ENCODE measurements at regions not wholly inside any gene's neighbourhood (a gene's known extent, or its start where the extent isn't known, plus 50 kb on each side); places are given as distances from the start of the nearest gene placed in this dataset.

- Histone ChIP-seq H3K4me1 (ENCODE audit: control extremely low read depth in 1 of 4, control insufficient read depth in 4 of 4, insufficient read depth in 4 of 4, low read length in 3 of 4) (no peaks in the 10 kb centered on the region), H3K4me3 (ENCODE audit: control insufficient read depth in 1 of 7, extremely low read depth in 1 of 7, insufficient read depth in 4 of 7, low read depth in 2 of 7, low read length in 6 of 7) (no peak overlapping the region), H3K27ac (ENCODE audit: insufficient read depth in 1 of 2, low read depth in 1 of 2, low read length in 2 of 2, poor library complexity in 1 of 2, severe bottlenecking in 2 of 2) (no peak overlapping the region), H3K9me3 (ENCODE audit: control extremely low read depth in 1 of 5, control insufficient read depth in 4 of 5, insufficient read depth in 2 of 5, low read depth in 1 of 5, low read length in 4 of 5) (peaks cover 0 to 13% (median 5%) of the 10 kb centered on the region in 5 experiments), H3K36me3 (ENCODE audit: control insufficient read depth in 4 of 4, insufficient read depth in 4 of 4, low read length in 3 of 4) (no peaks in the 10 kb centered on the region), H3K27me3 (replicated peaks in 2 of 5; ENCODE audit: control insufficient read depth in 4 of 5, insufficient read depth in 5 of 5, low read length in 4 of 5) (peaks cover 0 to 2% (median 0%) of the 10 kb centered on the region in 5 experiments)
- no peak for DNase-seq
- ChIA-PET POLR2A (no interaction called here), CTCF (interaction anchor here (0.7 kb wide), 1 partner anchor 94 kb away, joined by 3 read pairs; no protein-coding TSS in a partner anchor)
- WGBS (ENCODE audit: insufficient coverage): no CpG with 5 or more reads among the region's 1 CpG
Measured at GRCh38 chr4:176953021-176953420, 160.3 kb upstream of the VEGFC start.

DNA sequence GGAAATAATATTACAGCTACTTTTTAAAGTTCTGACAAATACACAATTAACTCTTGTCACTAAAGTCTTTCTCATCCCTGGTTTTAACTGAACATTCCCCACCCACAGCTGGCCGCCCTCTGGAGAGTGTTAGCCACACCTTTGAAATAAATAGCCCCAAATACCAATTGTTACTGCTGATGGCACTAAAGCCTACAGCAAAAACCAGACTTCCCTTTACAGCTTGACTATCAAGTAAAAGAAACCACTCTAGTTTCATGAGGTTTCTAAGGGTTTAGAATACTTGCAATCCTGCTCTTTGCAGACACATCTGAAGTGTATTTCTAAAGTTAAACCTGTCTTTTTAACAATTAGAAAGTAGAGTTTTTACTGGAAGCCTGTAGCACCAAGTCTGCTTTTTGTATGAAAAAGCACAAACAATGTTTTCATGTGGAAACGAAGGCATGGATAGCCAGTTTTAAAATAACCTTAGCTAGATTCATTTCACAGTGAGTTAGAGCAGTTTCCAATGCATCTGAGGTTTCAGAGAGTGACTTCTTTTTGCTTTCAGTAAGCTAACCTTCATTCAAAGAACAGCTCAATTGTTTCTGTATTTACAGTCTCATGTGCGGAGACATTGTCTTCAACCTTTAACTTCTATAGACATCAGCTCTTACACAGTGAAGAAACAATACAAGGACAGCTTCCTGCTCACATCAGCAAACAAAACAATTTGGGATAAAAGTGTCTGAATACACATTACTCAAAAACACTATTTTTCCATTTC is 164.8 kb upstream of the VEGFC start:
- WGBS (ENCODE audit: insufficient coverage): 76% methylated on average over 2 of the region's 3 CpGs
- DNase-seq: no peak
- Histone ChIP-seq H3K27ac (ENCODE audit: insufficient read depth in 1 of 2, low read depth in 1 of 2, low read length in 2 of 2, poor library complexity in 1 of 2, severe bottlenecking in 2 of 2) (no peak overlapping the region), H3K36me3 (ENCODE audit: control insufficient read depth in 4 of 4, insufficient read depth in 4 of 4, low read length in 3 of 4) (no peaks in the 10 kb centered on the region), H3K27me3 (replicated peaks in 2 of 5; ENCODE audit: control insufficient read depth in 4 of 5, insufficient read depth in 5 of 5, low read length in 4 of 5) (peaks cover 0 to 2% (median 0%) of the 10 kb centered on the region in 5 experiments), H3K9me3 (ENCODE audit: control extremely low read depth in 1 of 5, control insufficient read depth in 4 of 5, insufficient read depth in 2 of 5, low read depth in 1 of 5, low read length in 4 of 5) (peaks cover 0 to 13% (median 5%) of the 10 kb centered on the region in 5 experiments), H3K4me3 (ENCODE audit: control insufficient read depth in 1 of 7, extremely low read depth in 1 of 7, insufficient read depth in 4 of 7, low read depth in 2 of 7, low read length in 6 of 7) (no peak overlapping the region), H3K4me1 (ENCODE audit: control extremely low read depth in 1 of 4, control insufficient read depth in 4 of 4, insufficient read depth in 4 of 4, low read length in 3 of 4) (no peaks in the 10 kb centered on the region)
- CTCF ChIA-PET: interaction anchor here (1.1 kb wide), 1 partner anchor 13 kb away, joined by 3 read pairs; no protein-coding TSS in a partner anchor
- POLR2A ChIA-PET: no interaction called here

GRCh38 chr4:176959980-176960379 is 167.3 kb upstream of the VEGFC start:
- Histone ChIP-seq H3K36me3 (ENCODE audit: control insufficient read depth in 4 of 4, insufficient read depth in 4 of 4, low read length in 3 of 4) (no peaks in the 10 kb centered on the region), H3K4me1 (ENCODE audit: control extremely low read depth in 1 of 4, control insufficient read depth in 4 of 4, insufficient read depth in 4 of 4, low read length in 3 of 4) (no peaks in the 10 kb centered on the region), H3K9me3 (ENCODE audit: control extremely low read depth in 1 of 5, control insufficient read depth in 4 of 5, insufficient read depth in 2 of 5, low read depth in 1 of 5, low read length in 4 of 5) (peaks cover 0 to 6% (median 4%) of the 10 kb centered on the region in 5 experiments), H3K27ac (ENCODE audit: insufficient read depth in 1 of 2, low read depth in 1 of 2, low read length in 2 of 2, poor library complexity in 1 of 2, severe bottlenecking in 2 of 2) (no peak overlapping the region), H3K27me3 (replicated peaks in 2 of 5; ENCODE audit: control insufficient read depth in 4 of 5, insufficient read depth in 5 of 5, low read length in 4 of 5) (peaks cover 0 to 2% (median 0%) of the 10 kb centered on the region in 5 experiments), H3K4me3 (ENCODE audit: control insufficient read depth in 1 of 7, extremely low read depth in 1 of 7, insufficient read depth in 4 of 7, low read depth in 2 of 7, low read length in 6 of 7) (no peak overlapping the region)
- CTCF ChIA-PET: interaction anchor here (2.9 kb wide), 1 partner anchor 87 kb away, joined by 9 read pairs; no protein-coding TSS in a partner anchor
- WGBS (ENCODE audit: insufficient coverage): 100% methylated on average over 2 of the region's 5 CpGs
- no peak for DNase-seq
- POLR2A ChIA-PET: no interaction called here

DNA sequence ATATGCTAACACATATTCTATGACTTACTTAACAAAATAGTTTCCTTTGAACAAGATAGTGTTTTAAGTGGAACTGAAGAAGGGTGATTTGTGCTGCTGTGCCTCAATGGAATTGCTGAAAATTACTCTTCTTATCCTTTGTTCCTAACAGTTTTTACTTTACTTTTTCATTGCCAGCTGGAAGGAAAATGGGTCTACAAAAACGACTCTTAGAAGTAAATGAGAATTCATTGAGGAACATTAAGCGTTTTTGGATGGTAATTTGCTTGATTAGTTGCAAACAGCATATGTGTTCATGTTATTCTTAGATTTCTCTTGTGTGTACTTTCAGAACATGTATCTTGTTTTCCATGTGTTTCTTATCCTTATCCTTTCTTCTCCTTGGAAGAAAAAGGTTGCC is 170.4 kb upstream of the VEGFC start:
- Histone ChIP-seq H3K36me3 (ENCODE audit: control insufficient read depth in 4 of 4, insufficient read depth in 4 of 4, low read length in 3 of 4) (no peaks in the 10 kb centered on the region), H3K4me1 (ENCODE audit: control extremely low read depth in 1 of 4, control insufficient read depth in 4 of 4, insufficient read depth in 4 of 4, low read length in 3 of 4) (no peaks in the 10 kb centered on the region), H3K27ac (ENCODE audit: insufficient read depth in 1 of 2, low read depth in 1 of 2, low read length in 2 of 2, poor library complexity in 1 of 2, severe bottlenecking in 2 of 2) (no peak overlapping the region), H3K27me3 (replicated peaks in 2 of 5; ENCODE audit: control insufficient read depth in 4 of 5, insufficient read depth in 5 of 5, low read length in 4 of 5) (no peaks in the 10 kb centered on the region), H3K9me3 (ENCODE audit: control extremely low read depth in 1 of 5, control insufficient read depth in 4 of 5, insufficient read depth in 2 of 5, low read depth in 1 of 5, low read length in 4 of 5) (no peaks in the 10 kb centered on the region), H3K4me3 (ENCODE audit: control insufficient read depth in 1 of 7, extremely low read depth in 1 of 7, insufficient read depth in 4 of 7, low read depth in 2 of 7, low read length in 6 of 7) (no peak overlapping the region)
- no peak for DNase-seq
- ChIA-PET CTCF (interaction anchor here (0.8 kb wide), 1 partner anchor 16 kb away, joined by 3 read pairs; no protein-coding TSS in a partner anchor), POLR2A (no interaction called here)
- WGBS (ENCODE audit: insufficient coverage): 90% methylated on average over 2 of the region's 2 CpGs

DNA sequence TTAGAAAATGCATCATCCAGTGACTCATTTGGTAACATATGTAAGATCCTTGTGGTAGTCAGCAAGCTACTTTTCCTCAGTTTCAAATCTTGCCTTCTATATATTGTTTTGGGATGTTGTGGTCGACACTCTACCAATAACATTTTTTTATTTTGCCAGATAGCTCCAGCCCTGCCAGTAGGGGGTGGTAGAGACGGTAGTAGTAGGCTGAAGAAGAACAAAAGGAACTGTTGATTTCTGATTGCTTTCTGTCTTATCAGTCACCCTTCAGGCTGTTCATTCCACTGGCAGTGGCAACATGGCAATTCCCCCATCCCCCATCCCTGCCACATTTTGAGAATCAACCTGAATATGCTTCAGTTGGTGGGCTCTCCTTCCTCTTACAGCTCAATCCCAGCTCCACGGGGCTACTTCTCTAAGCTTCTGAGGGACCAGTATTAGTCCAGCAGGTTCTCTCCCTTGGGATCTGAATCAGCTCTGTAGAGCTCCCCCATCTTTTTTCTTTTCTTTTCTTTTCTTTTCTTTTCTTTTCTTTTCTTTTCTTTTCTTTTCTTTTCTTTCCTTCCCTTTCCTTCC is 171.5 kb upstream of the VEGFC start:
- H3K4me3 ChIP-seq (ENCODE audit: control insufficient read depth in 1 of 7, extremely low read depth in 1 of 7, insufficient read depth in 4 of 7, low read depth in 2 of 7, low read length in 6 of 7): no peak overlapping the region
- no peaks in the 10 kb centered on the region for H3K36me3 ChIP-seq (ENCODE audit: control insufficient read depth in 4 of 4, insufficient read depth in 4 of 4, low read length in 3 of 4)
- H3K9me3 ChIP-seq (ENCODE audit: control extremely low read depth in 1 of 5, control insufficient read depth in 4 of 5, insufficient read depth in 2 of 5, low read depth in 1 of 5, low read length in 4 of 5): no peaks in the 10 kb centered on the region
- DNase-seq: peak; percentile 18 to 62 (median 61)
- no peak overlapping the region for H3K27ac ChIP-seq (ENCODE audit: insufficient read depth in 1 of 2, low read depth in 1 of 2, low read length in 2 of 2, poor library complexity in 1 of 2, severe bottlenecking in 2 of 2)
- H3K4me1 ChIP-seq (ENCODE audit: control extremely low read depth in 1 of 4, control insufficient read depth in 4 of 4, insufficient read depth in 4 of 4, low read length in 3 of 4): no peaks in the 10 kb centered on the region
- ChIA-PET POLR2A (no interaction called here), CTCF (interaction anchor here (0.8 to 1.1 kb wide), 4 partner anchors 15 to 84 kb away, joined by 3 to 4 read pairs (median 3); no protein-coding TSS in a partner anchor)
- WGBS (ENCODE audit: insufficient coverage): 75% methylated on average over 1 of the region's 3 CpGs
- no peaks in the 10 kb centered on the region for H3K27me3 ChIP-seq (replicated peaks in 2 of 5; ENCODE audit: control insufficient read depth in 4 of 5, insufficient read depth in 5 of 5, low read length in 4 of 5)

DNA sequence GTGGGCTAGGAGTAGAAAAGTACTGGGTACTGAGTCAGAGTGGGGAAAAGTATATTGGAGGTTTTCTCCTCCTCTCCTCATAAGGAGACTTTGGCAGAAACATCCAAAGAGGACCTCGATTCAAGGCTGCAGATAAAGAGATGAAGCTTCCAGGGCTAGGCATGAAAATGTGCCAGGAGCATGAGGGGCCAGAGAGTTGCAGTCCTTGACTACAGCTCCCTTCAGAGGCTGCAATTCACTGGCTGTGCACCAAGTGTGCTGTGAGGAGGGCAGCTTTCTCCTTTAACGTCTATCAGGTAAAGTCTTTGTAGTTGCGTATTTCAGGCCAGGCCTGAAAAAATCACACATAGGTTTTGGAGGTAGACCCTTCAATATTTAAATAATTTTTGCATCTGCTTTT is 174.9 kb upstream of the VEGFC start:
- ChIA-PET POLR2A (no interaction called here), CTCF (interaction anchor here (0.6 kb wide), 1 partner anchor 78 kb away, joined by 3 read pairs; no protein-coding TSS in a partner anchor)
- Histone ChIP-seq H3K4me3 (ENCODE audit: control insufficient read depth in 1 of 7, extremely low read depth in 1 of 7, insufficient read depth in 4 of 7, low read depth in 2 of 7, low read length in 6 of 7) (no peak overlapping the region), H3K27me3 (replicated peaks in 2 of 5; ENCODE audit: control insufficient read depth in 4 of 5, insufficient read depth in 5 of 5, low read length in 4 of 5) (no peaks in the 10 kb centered on the region), H3K27ac (ENCODE audit: insufficient read depth in 1 of 2, low read depth in 1 of 2, low read length in 2 of 2, poor library complexity in 1 of 2, severe bottlenecking in 2 of 2) (no peak overlapping the region), H3K4me1 (ENCODE audit: control extremely low read depth in 1 of 4, control insufficient read depth in 4 of 4, insufficient read depth in 4 of 4, low read length in 3 of 4) (no peaks in the 10 kb centered on the region), H3K9me3 (ENCODE audit: control extremely low read depth in 1 of 5, control insufficient read depth in 4 of 5, insufficient read depth in 2 of 5, low read depth in 1 of 5, low read length in 4 of 5) (peaks cover 0 to 3% (median 0%) of the 10 kb centered on the region in 5 experiments), H3K36me3 (ENCODE audit: control insufficient read depth in 4 of 4, insufficient read depth in 4 of 4, low read length in 3 of 4) (no peaks in the 10 kb centered on the region)
- no peak for DNase-seq
- 89% methylated on average over 3 of the region's 3 CpGs for WGBS (ENCODE audit: insufficient coverage)

GRCh38 chr4:176968094-176968493 is 175.4 kb upstream of the VEGFC start:
- Histone ChIP-seq H3K9me3 (ENCODE audit: control extremely low read depth in 1 of 5, control insufficient read depth in 4 of 5, insufficient read depth in 2 of 5, low read depth in 1 of 5, low read length in 4 of 5) (peaks cover 0 to 3% (median 0%) of the 10 kb centered on the region in 5 experiments), H3K27me3 (replicated peaks in 2 of 5; ENCODE audit: control insufficient read depth in 4 of 5, insufficient read depth in 5 of 5, low read length in 4 of 5) (no peaks in the 10 kb centered on the region), H3K36me3 (ENCODE audit: control insufficient read depth in 4 of 4, insufficient read depth in 4 of 4, low read length in 3 of 4) (no peaks in the 10 kb centered on the region), H3K4me3 (ENCODE audit: control insufficient read depth in 1 of 7, extremely low read depth in 1 of 7, insufficient read depth in 4 of 7, low read depth in 2 of 7, low read length in 6 of 7) (no peak overlapping the region), H3K4me1 (ENCODE audit: control extremely low read depth in 1 of 4, control insufficient read depth in 4 of 4, insufficient read depth in 4 of 4, low read length in 3 of 4) (no peaks in the 10 kb centered on the region), H3K27ac (ENCODE audit: insufficient read depth in 1 of 2, low read depth in 1 of 2, low read length in 2 of 2, poor library complexity in 1 of 2, severe bottlenecking in 2 of 2) (no peak overlapping the region)
- ChIA-PET POLR2A (no interaction called here), CTCF (interaction anchor here (0.6 kb wide), 1 partner anchor 77 kb away, joined by 3 read pairs; no protein-coding TSS in a partner anchor)
- no peak for DNase-seq
- WGBS (ENCODE audit: insufficient coverage): no CpG with 5 or more reads among the region's 1 CpG

Measured in common myeloid progenitor, CD34-positive (primary cell).